GM19238 (cell line): ENCODE measurements at regions not wholly inside any gene's neighbourhood (a gene's known extent, or its start where the extent isn't known, plus 50 kb on each side); places are given as distances from the start of the nearest gene placed in this dataset.
"Not testable (repeated sequence)": the region's sequence is repeated elsewhere in the genome, so short reads cannot be mapped to it uniquely, and the experiment has no call there.

Source experiments
- DNase-seq: peaks from one replicate; pipeline ENCODE4 v3.0.0; 2011; ENCODE audit warnings: low spot score; ENCODE audit not compliant: insufficient read length

- DNase-seq: no peak
These were observed 255.1 kb upstream of the MKLN1 start for GRCh38 chr7:131072505-131073091.

- no peak for DNase-seq
These were observed 253.6 kb upstream of the MKLN1 start for GRCh38 chr7:131074043-131074442.

GRCh38 chr7:131074585-131074984, 253.1 kb upstream of the MKLN1 start:
- no peak for DNase-seq

- no peak for DNase-seq
These were observed 252.3 kb upstream of the MKLN1 start for GRCh38 chr7:131075406-131075805.

GRCh38 chr7:131076032-131076431, 251.6 kb upstream of the MKLN1 start:
- DNase-seq: no peak

GRCh38 chr7:131076711-131077181, 250.9 kb upstream of the MKLN1 start:
- DNase-seq: no peak

GRCh38 chr7:131077735-131078134, 249.9 kb upstream of the MKLN1 start:
- DNase-seq: no peak

GRCh38 chr7:131080754-131081153, 246.9 kb upstream of the MKLN1 start:
- no peak for DNase-seq

GRCh38 chr7:131081308-131081707, 246.4 kb upstream of the MKLN1 start:
- DNase-seq: no peak

GRCh38 chr7:131083781-131084180, 243.9 kb upstream of the MKLN1 start:
- no peak for DNase-seq

GRCh38 chr7:131084336-131084735, 243.3 kb upstream of the MKLN1 start:
- DNase-seq: not testable (repeated sequence)

GRCh38 chr7:131087756-131088658, 239.7 kb upstream of the MKLN1 start:
- no peak for DNase-seq

- DNase-seq: no peak
These were observed 237.5 kb upstream of the MKLN1 start for GRCh38 chr7:131090188-131090587.

- DNase-seq: no peak
These were observed 236.6 kb upstream of the MKLN1 start for GRCh38 chr7:131090886-131091692.

GRCh38 chr7:131094685-131095084, 233.0 kb upstream of the MKLN1 start:
- DNase-seq: no peak

GRCh38 chr7:131095346-131095745, 232.3 kb upstream of the MKLN1 start:
- no peak for DNase-seq

- no peak for DNase-seq
These were observed 231.3 kb upstream of the MKLN1 start for GRCh38 chr7:131096267-131096927.

- DNase-seq: no peak
These were observed 229.9 kb upstream of the MKLN1 start for GRCh38 chr7:131097662-131098376.

GRCh38 chr7:131098527-131098926, 229.1 kb upstream of the MKLN1 start:
- DNase-seq: no peak

GRCh38 chr7:131100357-131101054, 227.2 kb upstream of the MKLN1 start:
- DNase-seq: no peak
